A549 (cell line): ENCODE measurements at regions not wholly inside any gene's neighbourhood (a gene's known extent, or its start where the extent isn't known, plus 50 kb on each side); places are given as distances from the start of the nearest gene placed in this dataset.

Source experiments
- ATAC-seq, 2 experiments: fragments of 200-7000 bp in 1 of 2; fragments of >200 bp in 1 of 2; cut with Nextera tagmentation in 1 of 2; cut with Tn5 transposase in 1 of 2; 3 replicates each; pipeline versions ENCODE4 v1.8.0 to v1.9.1; 2018 to 2020; ENCODE audit warnings: mild to moderate bottlenecking in 1 of 2, moderate library complexity in 1 of 2
- CTCF ChIA-PET: fragments of 300-600 bp; sonication (Branson Sonifier 250); formaldehyde crosslinking; extraction: SDS; loops from one replicate; lab custom pipeline; 2021; ENCODE audit warnings: antibody characterized with exemption, inconsistent platforms; lab: Yijun Ruan, JAX
- POLR2A ChIA-PET: fragments of 350-600 bp; formaldehyde crosslinking; extraction: SDS; loops from one replicate; lab custom pipeline; 2021; ENCODE audit warnings: antibody characterized with exemption, inconsistent platforms; lab: Yijun Ruan, JAX
- DNase-seq, 2 experiments: peaks; one replicate each; pipeline versions ENCODE4 v3.0.0 to v3.0.0-alpha.2; 2011 to 2016; ENCODE audit warnings: low read depth in 1 of 2, low spot score in 1 of 2
- FAIRE-seq: peaks from 2 replicates; lab custom pipeline; 2011; peaks lifted over from hg19 to GRCh38; lab: Jason Lieb, UNC
- H3K27ac ChIP-seq, 2 experiments: fragments of >200 bp; sonication (Bioruptor Twin); formaldehyde crosslinking; 3 replicates each; pipeline ENCODE4 v1.5.1; 2016 to 2017
- H3K4me1 ChIP-seq: fragments of >200 bp; sonication (Bioruptor Twin); formaldehyde crosslinking; 3 replicates; pipeline ENCODE4 v1.6.1; 2016
- H3K4me2 ChIP-seq: fragments of >200 bp; sonication (Bioruptor Twin); formaldehyde crosslinking; 3 replicates; pipeline ENCODE4 v1.6.1; 2016
- H3K4me3 ChIP-seq: fragments of >200 bp; sonication (Bioruptor Twin); formaldehyde crosslinking; 3 replicates; pipeline ENCODE4 v1.5.1; 2016
- H3K9me3 ChIP-seq: fragments of >200 bp; sonication (Bioruptor Twin); formaldehyde crosslinking; 3 replicates; pipeline ENCODE4 v1.6.1; 2016
- ATOH8 ChIP-seq: fragments of 250-450 bp; sonication (Bioruptor Pico); IDR thresholded peaks from 2 replicates; pipeline ENCODE4 v1.5.0; 2020; ENCODE audit warnings: low read depth, mild to moderate bottlenecking, moderate library complexity
- BCL3 ChIP-seq: fragments of >200 bp; sonication (Bioruptor Twin); formaldehyde crosslinking; IDR thresholded peaks from 3 replicates; pipeline ENCODE4 v1.6.1; 2016
- CEBPB ChIP-seq, 2 experiments: fragments of >200 bp in 1 of 2; sonication (Bioruptor Twin) in 1 of 2; formaldehyde crosslinking in 1 of 2; IDR thresholded peaks; 2 replicates each; pipeline ENCODE4 v1.6.1; 2012 to 2016
- EHMT2 ChIP-seq: fragments of 200-600 bp; sonication (generic); IDR thresholded peaks from 2 replicates; pipeline ENCODE4 v1.6.1; 2016; ENCODE audit warnings: antibody characterized with exemption, low read depth, mild to moderate bottlenecking, moderate library complexity
- EP300 ChIP-seq, 2 experiments: fragments of >200 bp; sonication (Bioruptor Twin); formaldehyde crosslinking; IDR thresholded peaks; 2 replicates in 1 of 2; 3 replicates in 1 of 2; pipeline ENCODE4 v1.6.1; 2016 to 2017
- FOSB ChIP-seq: fragments of 250-450 bp; sonication (Bioruptor Pico); IDR thresholded peaks from 2 replicates; pipeline ENCODE4 v1.5.0; 2020; ENCODE audit warnings: mild to moderate bottlenecking, moderate library complexity
- FOSL2 ChIP-seq, 2 experiments: fragments of 450-650 bp in 1 of 2; fragments of >200 bp in 1 of 2; sonication (Bioruptor Twin) in 1 of 2; formaldehyde crosslinking; IDR thresholded peaks; 2 replicates each; pipeline versions ENCODE4 v1.5.0 to v1.6.1; 2016 to 2020; ENCODE audit warnings: mild to moderate bottlenecking in 1 of 2, moderate library complexity in 1 of 2
- FOXS1 ChIP-seq: fragments of 250-450 bp; sonication (Bioruptor Pico); IDR thresholded peaks from 2 replicates; pipeline ENCODE4 v1.5.0; 2020; ENCODE audit warnings: mild to moderate bottlenecking, moderate library complexity
- GATA3 ChIP-seq: IDR thresholded peaks from 2 replicates; pipeline ENCODE4 v1.6.1; 2012; ENCODE audit warnings: borderline replicate concordance
- HES2 ChIP-seq: fragments of >200 bp; sonication (Bioruptor Twin); formaldehyde crosslinking; IDR thresholded peaks from 2 replicates; pipeline ENCODE4 v1.6.1; 2016
- HEYL ChIP-seq: fragments of 250-450 bp; sonication (Bioruptor Pico); IDR thresholded peaks from 2 replicates; pipeline ENCODE4 v1.8.0; 2021; ENCODE audit warnings: mild to moderate bottlenecking, moderate library complexity
- HMGXB4 ChIP-seq: fragments of 250-450 bp; sonication (Bioruptor Pico); IDR thresholded peaks from 2 replicates; pipeline ENCODE4 v1.5.0; 2021; ENCODE audit warnings: mild to moderate bottlenecking, moderate library complexity, borderline replicate concordance
- HOXA7 ChIP-seq: fragments of 250-450 bp; sonication (Bioruptor Pico); IDR thresholded peaks from 2 replicates; pipeline ENCODE4 v1.5.0; 2020; ENCODE audit warnings: mild to moderate bottlenecking, moderate library complexity
- JUNB ChIP-seq: fragments of >200 bp; sonication (Bioruptor Twin); formaldehyde crosslinking; IDR thresholded peaks from 2 replicates; pipeline ENCODE4 v1.6.1; 2016
- KDM5A ChIP-seq: fragments of 200-600 bp; sonication (generic); IDR thresholded peaks from 2 replicates; pipeline ENCODE4 v1.6.1; 2016; ENCODE audit warnings: antibody characterized with exemption, mild to moderate bottlenecking
- MYC ChIP-seq: IDR thresholded peaks from 2 replicates; pipeline ENCODE4 v1.6.1; 2012; ENCODE audit warnings: mild to moderate bottlenecking, inconsistent platforms, low read length, improper control_type of control experiment, borderline replicate concordance
- NFE2L2 ChIP-seq: fragments of 150-350 bp; conservative IDR thresholded peaks from 2 replicates; pipeline ENCODE4 v1.6.1; 2014; ENCODE audit warnings: low read length
- NPAS2 ChIP-seq: fragments of 250-450 bp; sonication (Bioruptor Pico); IDR thresholded peaks from 2 replicates; pipeline ENCODE4 v1.8.0; 2022; ENCODE audit warnings: mild to moderate bottlenecking, moderate library complexity, borderline replicate concordance
- PHF8 ChIP-seq: fragments of 200-600 bp; sonication (generic); IDR thresholded peaks from 2 replicates; pipeline ENCODE4 v1.6.1; 2016; ENCODE audit warnings: low read depth, mild to moderate bottlenecking, antibody characterized with exemption, moderate library complexity, borderline replicate concordance
- POLR2AphosphoS2 ChIP-seq: conservative IDR thresholded peaks from 2 replicates; pipeline ENCODE4 v1.6.1; 2012; ENCODE audit warnings: low read length, improper control_type of control experiment, inconsistent platforms
- RARB ChIP-seq: fragments of 250-450 bp; sonication (Bioruptor Pico); IDR thresholded peaks from 2 replicates; pipeline ENCODE4 v1.8.0; 2021; ENCODE audit warnings: mild to moderate bottlenecking, moderate library complexity
- REST ChIP-seq: fragments of 200-600 bp; sonication (generic); IDR thresholded peaks from 2 replicates; pipeline ENCODE4 v1.6.1; 2016; ENCODE audit warnings: antibody characterized with exemption, mild to moderate bottlenecking, moderate library complexity
- RFX5 ChIP-seq: fragments of 450-650 bp; IDR thresholded peaks from 2 replicates; pipeline ENCODE4 v1.7.1; 2014; ENCODE audit warnings: antibody characterized with exemption, mild to moderate bottlenecking, moderate library complexity
- SMC3 ChIP-seq: fragments of >200 bp; sonication (Bioruptor Twin); formaldehyde crosslinking; IDR thresholded peaks from 3 replicates; pipeline ENCODE4 v1.6.1; 2018; ENCODE audit warnings: inconsistent platforms
- SREBF2 ChIP-seq: fragments of 450-650 bp; IDR thresholded peaks from 2 replicates; pipeline ENCODE4 v1.6.1; 2014; ENCODE audit warnings: mild to moderate bottlenecking, moderate library complexity
- TFCP2L1 ChIP-seq: fragments of 250-450 bp; sonication (Bioruptor Pico); IDR thresholded peaks from 2 replicates; pipeline ENCODE4 v1.5.0; 2021; ENCODE audit warnings: mild to moderate bottlenecking
- USF2 ChIP-seq: fragments of 450-650 bp; IDR thresholded peaks from 2 replicates; pipeline ENCODE4 v1.6.1; 2014; ENCODE audit warnings: antibody characterized with exemption
- ZC3H11A ChIP-seq: fragments of 450-650 bp; IDR thresholded peaks from 2 replicates; pipeline ENCODE4 v1.6.1; 2014; ENCODE audit warnings: antibody characterized with exemption, mild to moderate bottlenecking
- ZNF302 ChIP-seq: fragments of 250-450 bp; sonication (Bioruptor Pico); IDR thresholded peaks from 2 replicates; pipeline ENCODE4 v1.9.0; 2021; ENCODE audit warnings: inconsistent platforms, mild to moderate bottlenecking, moderate library complexity
- WGBS: methylation state at CpG from one replicate; pipeline ENCODE4 v1.1.6; 2017; ENCODE audit errors: missing lambda C conversion rate; 5-methylcytosine and 5-hydroxymethylcytosine counted together

GRCh38 chr1:213448776-213449175 is 397.7 kb downstream of the RPS6KC1 start (continued):
- TF ChIP-seq SREBF2 = no peak
- TF ChIP-seq FOSL2 (IDR thresholded peaks at IDR 0.05) = no peak
- no peak for TF ChIP-seq FOSL2 (CRISPR knock-in tag; IDR thresholded peaks at IDR 0.05)
- TF ChIP-seq ZNF302 (CRISPR knock-in tag) = no peak
- no peak for TF ChIP-seq JUNB
- TF ChIP-seq, all 56 proteins: peak for 0

GRCh38 chr1:213452501-213452900 is 401.5 kb downstream of the RPS6KC1 start:
- CTCF ChIA-PET = no interaction called here

GRCh38 chr1:213457186-213457585 is 406.1 kb downstream of the RPS6KC1 start:
- ATAC-seq (no peak), FAIRE-seq (no peak), DNase-seq (no peak)
- ChIA-PET CTCF (no interaction called here), POLR2A (no interaction called here)
- no peaks in the 10 kb centered on the region for H3K4me1 ChIP-seq
- no peak overlapping the region for H3K4me2 ChIP-seq
- no peak overlapping the region for H3K27ac ChIP-seq
- H3K4me3 ChIP-seq = no peak overlapping the region
- 39% methylated on average over 4 of the region's 4 CpGs for WGBS
- no peaks in the 10 kb centered on the region for H3K9me3 ChIP-seq
- no peak for TF ChIP-seq FOSB (CRISPR knock-in tag)
- no peak for TF ChIP-seq HEYL (CRISPR knock-in tag)
- no peak for TF ChIP-seq BCL3
- TF ChIP-seq REST = no peak
- no peak for TF ChIP-seq JUNB
- no peak for TF ChIP-seq FOSL2 (IDR thresholded peaks at IDR 0.05)
- TF ChIP-seq FOSL2 (CRISPR knock-in tag; IDR thresholded peaks at IDR 0.05) = no peak
- TF ChIP-seq ZC3H11A = no peak
- no peak for TF ChIP-seq USF2
- no peak for TF ChIP-seq EHMT2
- no peak for TF ChIP-seq EP300 (IDR thresholded peaks at IDR 0.05)
- TF ChIP-seq PHF8 = no peak
- TF ChIP-seq SMC3 = no peak
- TF ChIP-seq GATA3 = no peak

More at GRCh38 chr1:213452501-213452900, 401.5 kb downstream of the RPS6KC1 start:
- FAIRE-seq (no peak), ATAC-seq (no peak), DNase-seq (no peak)
- no peak overlapping the region for H3K4me2 ChIP-seq
- H3K9me3 ChIP-seq = no peaks in the 10 kb centered on the region
- 7% methylated on average over 4 of the region's 4 CpGs for WGBS
- H3K27ac ChIP-seq = no peak overlapping the region
- no peak overlapping the region for H3K4me3 ChIP-seq
- POLR2A ChIA-PET = no interaction called here
- H3K4me1 ChIP-seq = no peaks in the 10 kb centered on the region
- no peak for TF ChIP-seq POLR2AphosphoS2
- TF ChIP-seq JUNB = no peak
- no peak for TF ChIP-seq MYC
- no peak for TF ChIP-seq KDM5A
- TF ChIP-seq SMC3 = no peak
- TF ChIP-seq RFX5 = no peak
- TF ChIP-seq TFCP2L1 (CRISPR knock-in tag) = no peak
- TF ChIP-seq HMGXB4 (CRISPR knock-in tag) = no peak
- no peak for TF ChIP-seq EHMT2
- TF ChIP-seq FOSL2 (IDR thresholded peaks at IDR 0.05) = no peak
- no peak for TF ChIP-seq FOSL2 (CRISPR knock-in tag; IDR thresholded peaks at IDR 0.05)
- TF ChIP-seq CEBPB (IDR thresholded peaks at IDR 0.05) = no peak
- no peak for TF ChIP-seq ATOH8
- no peak for TF ChIP-seq FOXS1 (CRISPR knock-in tag)
- TF ChIP-seq NPAS2 (CRISPR knock-in tag) = no peak
- no peak for TF ChIP-seq RARB (CRISPR knock-in tag)
- TF ChIP-seq HOXA7 (CRISPR knock-in tag) = no peak
- TF ChIP-seq GATA3 = no peak
- no peak for TF ChIP-seq NFE2L2
- TF ChIP-seq HES2 = no peak
